LoVo (cell line): ENCODE measurements at regions not wholly inside any gene's neighbourhood (a gene's known extent, or its start where the extent isn't known, plus 50 kb on each side); places are given as distances from the start of the nearest gene placed in this dataset.
"Not testable (repeated sequence)": the region's sequence is repeated elsewhere in the genome, so short reads cannot be mapped to it uniquely, and the experiment has no call there.

Experiments
- DNase-seq: peaks from one replicate; pipeline ENCODE4 v3.0.0-alpha.2; 2016; ENCODE audit warnings: low spot score

- not testable (repeated sequence) for DNase-seq
Observed at GRCh38 chr9:106109706-106110105, 415.4 kb downstream of the TMEM38B start.

GRCh38 chr9:106110483-106110882 lies 416.1 kb downstream of the TMEM38B start:
- DNase-seq, result no peak

- no peak for DNase-seq
Observed at GRCh38 chr9:106111039-106111730, 416.8 kb downstream of the TMEM38B start.

- DNase-seq, result no peak
Observed at GRCh38 chr9:106112935-106113334, 418.6 kb downstream of the TMEM38B start.

- DNase-seq, result no peak
Observed at GRCh38 chr9:106119176-106119575, 424.8 kb downstream of the TMEM38B start.

- no peak for DNase-seq
Observed at GRCh38 chr9:106120071-106120470, 425.7 kb downstream of the TMEM38B start.

GRCh38 chr9:106127776-106128175 lies 433.4 kb downstream of the TMEM38B start:
- no peak for DNase-seq

- no peak for DNase-seq
Observed at GRCh38 chr9:106130374-106130773, 436.0 kb downstream of the TMEM38B start.

- DNase-seq, result no peak
Observed at GRCh38 chr9:106143781-106144180, 449.4 kb downstream of the TMEM38B start.

GRCh38 chr9:106146066-106146840 lies 451.9 kb downstream of the TMEM38B start:
- DNase-seq, result no peak

GRCh38 chr9:106146886-106147285 lies 452.5 kb downstream of the TMEM38B start:
- no peak for DNase-seq

- no peak for DNase-seq
Observed at GRCh38 chr9:106149956-106150355, 455.6 kb downstream of the TMEM38B start.

GRCh38 chr9:106156465-106156864 lies 462.1 kb downstream of the TMEM38B start:
- DNase-seq, result no peak

- no peak for DNase-seq
Observed at GRCh38 chr9:106172265-106172664, 477.9 kb downstream of the TMEM38B start.

- no peak for DNase-seq
Observed at GRCh38 chr9:106174346-106174745, 480.0 kb downstream of the TMEM38B start.

GRCh38 chr9:106177216-106177615 lies 482.9 kb downstream of the TMEM38B start:
- DNase-seq, result no peak

GRCh38 chr9:106179191-106179590 lies 484.9 kb downstream of the TMEM38B start:
- DNase-seq, result no peak

- not testable (repeated sequence) for DNase-seq
Observed at GRCh38 chr9:106203815-106204516, 509.6 kb downstream of the TMEM38B start.

- no peak for DNase-seq
Observed at GRCh38 chr9:106207298-106207697, 513.0 kb downstream of the TMEM38B start.

- DNase-seq, result no peak
Observed at GRCh38 chr9:106218427-106218826, 524.1 kb downstream of the TMEM38B start.

GRCh38 chr9:106218854-106219253 lies 524.5 kb downstream of the TMEM38B start:
- DNase-seq, result no peak

- no peak for DNase-seq
Observed at GRCh38 chr9:106220415-106220814, 526.1 kb downstream of the TMEM38B start.

GRCh38 chr9:106228861-106229260 lies 534.5 kb downstream of the TMEM38B start:
- DNase-seq, result no peak
